Caki2 (cell line): ENCODE measurements at regions not wholly inside any gene's neighbourhood (a gene's known extent, or its start where the extent isn't known, plus 50 kb on each side); places are given as distances from the start of the nearest gene placed in this dataset.
"Not testable (repeated sequence)": the region's sequence is repeated elsewhere in the genome, so short reads cannot be mapped to it uniquely, and the experiment has no call there.

Source experiments
- DNase-seq: peaks from one replicate; pipeline ENCODE4 v3.0.0-alpha.2; 2015; ENCODE audit warnings: low read depth
- in situ Hi-C: cut with HindIII; loops from 2 replicates; pipeline ENCODE4 v1.10.0; 2016; ENCODE audit warnings: low sequenced_read_pairs, low pct_unique_long_range_greater_than_20kb, mixed read lengths

GRCh38 chr10:131580076-131580652 is 268.6 kb upstream of the TCERG1L start:
- in situ Hi-C loops = no loop called here
- no peak for DNase-seq

- in situ Hi-C loops = no loop called here
- DNase-seq = no peak
Measured at GRCh38 chr10:131580674-131581073, 269.2 kb upstream of the TCERG1L start.

- in situ Hi-C loops, DNase-seq: not testable (repeated sequence)
Measured at GRCh38 chr10:131581547-131581946, 270.0 kb upstream of the TCERG1L start.

GRCh38 chr10:131584287-131584686 is 272.8 kb upstream of the TCERG1L start:
- no peak for DNase-seq
- in situ Hi-C loops = no loop called here

- no peak for DNase-seq
- in situ Hi-C loops = no loop called here
Measured at GRCh38 chr10:131585761-131586160, 274.2 kb upstream of the TCERG1L start.

GRCh38 chr10:131586958-131587357 is 275.4 kb upstream of the TCERG1L start:
- DNase-seq = no peak
- in situ Hi-C loops = no loop called here

- in situ Hi-C loops = no loop called here
Measured at GRCh38 chr10:131587976-131588680, 276.6 kb upstream of the TCERG1L start.

GRCh38 chr10:131588704-131589220 is 277.2 kb upstream of the TCERG1L start:
- DNase-seq = no peak
- in situ Hi-C loops = no loop called here

More at GRCh38 chr10:131587976-131588680, 276.6 kb upstream of the TCERG1L start:
- no peak for DNase-seq

GRCh38 chr10:131590567-131590966 is 279.0 kb upstream of the TCERG1L start:
- DNase-seq = no peak
- in situ Hi-C loops = no loop called here

GRCh38 chr10:131591936-131592335 is 280.4 kb upstream of the TCERG1L start:
- in situ Hi-C loops = no loop called here

GRCh38 chr10:131609176-131609575 is 291.6 kb upstream of the PPP2R2D start:
- in situ Hi-C loops = no loop called here
- no peak for DNase-seq

More at GRCh38 chr10:131591936-131592335, 280.4 kb upstream of the TCERG1L start:
- no peak for DNase-seq

GRCh38 chr10:131615150-131615549 is 285.7 kb upstream of the PPP2R2D start:
- no peak for DNase-seq
- in situ Hi-C loops = no loop called here

GRCh38 chr10:131616040-131616439 is 284.8 kb upstream of the PPP2R2D start:
- in situ Hi-C loops = no loop called here

GRCh38 chr10:131617113-131617858 is 283.5 kb upstream of the PPP2R2D start:
- DNase-seq = no peak
- in situ Hi-C loops = no loop called here

More at GRCh38 chr10:131616040-131616439, 284.8 kb upstream of the PPP2R2D start:
- no peak for DNase-seq

GRCh38 chr10:131618587-131619267 is 282.1 kb upstream of the PPP2R2D start:
- DNase-seq = no peak
- in situ Hi-C loops = no loop called here

GRCh38 chr10:131620314-131620713 is 280.5 kb upstream of the PPP2R2D start:
- in situ Hi-C loops = no loop called here
- no peak for DNase-seq

- in situ Hi-C loops = no loop called here
- DNase-seq = no peak
Measured at GRCh38 chr10:131620904-131621303, 279.9 kb upstream of the PPP2R2D start.

- peak; percentile 40 for DNase-seq
- in situ Hi-C loops = no loop called here
Measured at GRCh38 chr10:131621784-131622624, 278.8 kb upstream of the PPP2R2D start.
